NOMO-1 treated with dmso at 0.1 percent for 144 hours (cell line): ENCODE measurements at regions not wholly inside any gene's neighbourhood (a gene's known extent, or its start where the extent isn't known, plus 50 kb on each side); places are given as distances from the start of the nearest gene placed in this dataset.

Source experiments
- DNase-seq: peaks from one replicate; lab custom pipeline; 2025; ENCODE audit not compliant: unreplicated experiment; lab: John Stamatoyannopoulos, UW

DNA sequence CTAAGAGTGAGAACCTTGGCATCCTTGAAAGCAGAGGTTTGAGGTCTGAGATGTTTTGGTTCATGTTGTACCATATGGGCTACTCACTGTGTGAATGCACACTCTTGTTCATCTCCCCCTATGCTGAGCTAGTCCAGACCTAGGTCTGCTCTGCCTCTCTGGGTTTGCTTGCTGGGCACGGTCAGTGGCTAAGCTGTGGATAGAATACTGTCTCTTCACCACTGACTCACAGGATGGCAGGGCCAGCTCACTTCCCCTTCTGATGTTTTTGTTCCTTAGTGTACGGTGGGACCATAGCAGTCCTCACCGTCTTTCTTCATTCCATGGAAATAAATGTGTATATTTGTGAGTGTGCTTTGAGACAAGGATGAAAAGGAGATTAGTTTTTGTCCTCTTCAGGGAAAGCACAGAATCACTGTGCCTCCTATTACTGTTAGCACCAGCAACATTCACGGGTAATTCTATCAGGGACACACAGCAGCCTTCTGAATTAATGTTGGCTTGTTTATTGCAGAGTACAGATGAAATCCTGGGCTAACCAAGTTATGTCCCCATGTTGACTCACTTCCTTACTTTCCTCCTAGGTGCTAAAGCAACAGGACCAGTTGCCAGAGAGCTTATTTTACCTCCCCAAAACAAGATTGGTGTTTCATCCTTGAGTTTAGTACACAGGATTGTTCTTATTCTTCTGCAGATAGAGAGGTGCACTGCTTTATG, 56.9 kb upstream of the IVNS1ABP start:
- peak; percentile 27 for DNase-seq

DNA sequence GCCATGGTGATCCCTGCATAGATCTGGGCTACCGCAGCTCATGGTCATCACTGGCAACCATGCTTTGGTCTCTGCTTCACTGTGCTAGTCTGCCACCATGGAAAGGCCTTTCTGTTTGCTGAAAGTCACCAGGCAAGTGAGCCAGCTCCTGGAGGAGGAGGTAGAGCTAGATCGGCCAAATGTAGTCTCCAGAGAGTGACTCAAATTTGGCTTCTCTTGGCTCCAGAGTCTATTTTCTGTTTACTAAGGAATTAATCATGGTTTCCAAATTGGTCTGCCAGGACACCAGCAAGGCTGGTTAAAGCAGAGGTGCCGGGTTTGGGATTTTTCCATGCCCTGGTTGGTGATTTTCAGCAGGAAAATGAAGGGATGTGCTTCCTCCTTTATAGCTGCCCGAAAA, 52.7 kb upstream of the IVNS1ABP start:
- DNase-seq: no peak

DNA sequence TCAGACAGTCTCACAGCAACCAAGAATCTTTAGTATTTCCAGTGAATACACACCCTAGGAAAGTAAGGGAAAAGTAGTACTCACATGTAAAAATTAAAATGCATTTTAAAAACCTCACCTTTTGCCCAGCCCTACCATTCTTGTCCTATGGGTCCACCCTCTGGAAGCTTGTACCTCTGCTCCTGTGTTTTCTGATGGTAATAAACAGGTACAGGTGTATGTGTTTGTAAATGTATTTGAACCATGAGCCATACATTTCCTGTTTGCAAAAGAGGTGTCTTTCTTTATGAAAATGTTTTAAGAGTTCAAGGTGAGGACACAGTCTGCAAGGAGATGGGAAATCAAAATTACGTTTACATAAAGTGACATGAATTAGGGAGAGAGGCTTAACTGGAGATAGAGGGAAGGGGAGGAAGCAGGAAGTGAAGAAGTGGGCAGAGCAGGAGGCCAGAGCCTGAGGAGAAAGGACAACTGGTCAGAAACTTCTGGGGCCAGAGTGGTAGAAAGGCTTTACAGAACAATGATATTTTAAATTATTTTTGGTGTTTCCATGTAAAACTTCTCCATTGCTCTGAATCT, 52.0 kb upstream of the IVNS1ABP start:
- DNase-seq: no peak

DNA sequence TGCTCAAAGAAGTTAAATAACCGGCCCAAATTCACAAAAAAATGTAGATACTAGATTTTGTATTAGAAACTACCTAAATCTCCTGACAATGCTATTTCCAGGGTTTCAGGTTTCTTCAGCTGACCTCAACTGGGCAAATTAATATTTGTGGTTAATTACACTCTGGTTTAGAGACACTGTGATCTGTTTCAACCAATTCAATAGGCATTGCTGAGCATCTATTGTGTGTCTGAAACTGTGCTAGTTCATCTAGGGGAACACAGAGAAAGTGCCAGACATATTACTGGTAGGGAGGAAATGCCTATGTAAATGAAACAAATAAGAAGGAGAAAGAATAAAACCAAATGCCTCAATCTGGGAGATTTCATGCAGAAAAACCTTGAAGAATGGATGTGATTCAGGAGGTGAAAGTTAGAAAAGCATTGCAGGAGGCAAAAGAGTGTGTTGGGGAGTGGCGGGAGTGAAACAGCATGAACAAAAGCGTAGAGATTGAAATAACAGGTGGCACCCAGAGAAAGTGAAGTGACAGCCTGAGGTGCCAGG, 51.3 kb upstream of the IVNS1ABP start:
- no peak for DNase-seq

DNA sequence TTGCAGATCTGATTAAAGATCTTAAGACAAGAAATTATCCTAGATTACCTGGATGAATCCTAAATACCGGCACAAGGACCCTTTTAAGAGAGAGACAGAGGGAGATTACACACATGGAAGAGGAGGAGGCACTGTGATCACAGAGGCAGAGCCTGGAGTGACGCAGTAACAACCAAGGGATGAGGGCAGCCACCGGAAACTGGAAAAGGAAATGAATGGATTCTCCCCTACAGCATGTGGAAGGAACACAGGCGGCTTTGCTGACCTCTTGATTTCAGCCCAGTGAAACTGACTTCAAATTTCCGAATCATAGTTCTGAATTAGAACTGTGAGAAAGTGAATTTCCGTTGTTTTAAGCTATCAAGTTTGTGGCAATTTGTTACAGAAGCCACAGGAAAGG, 50.2 kb upstream of the IVNS1ABP start:
- no peak for DNase-seq
